ENCODE measurements at regions not wholly inside any gene's neighbourhood (a gene's known extent, or its start where the extent isn't known, plus 50 kb on each side); places are given as distances from the start of the nearest gene placed in this dataset.

- TF ChIP-seq CTCF (IDR thresholded peaks at IDR 0.05; ENCODE audit: extremely low read depth in 1 of 2, insufficient read depth in 1 of 2, low read depth in 1 of 2, low read length in 2 of 2) (no peak), EZH2 (IDR thresholded peaks at IDR 0.05; ENCODE audit: borderline replicate concordance, low read depth, low read length, severe bottlenecking) (no peak)
Observed at GRCh38 chr6:113011801-113012200, 664.7 kb downstream of the RFPL4B start.

Measured in endothelial cell of umbilical vein (primary cell).